HG02798 (cell line): ENCODE measurements at regions not wholly inside any gene's neighbourhood (a gene's known extent, or its start where the extent isn't known, plus 50 kb on each side); places are given as distances from the start of the nearest gene placed in this dataset.

Source experiments
- ATAC-seq: cut with Tn5 transposase; IDR thresholded peaks from one replicate; pipeline ENCODE4 v1.9.1; 2021; ENCODE audit warnings: mild to moderate bottlenecking; ENCODE audit not compliant: unreplicated experiment, poor library complexity

DNA sequence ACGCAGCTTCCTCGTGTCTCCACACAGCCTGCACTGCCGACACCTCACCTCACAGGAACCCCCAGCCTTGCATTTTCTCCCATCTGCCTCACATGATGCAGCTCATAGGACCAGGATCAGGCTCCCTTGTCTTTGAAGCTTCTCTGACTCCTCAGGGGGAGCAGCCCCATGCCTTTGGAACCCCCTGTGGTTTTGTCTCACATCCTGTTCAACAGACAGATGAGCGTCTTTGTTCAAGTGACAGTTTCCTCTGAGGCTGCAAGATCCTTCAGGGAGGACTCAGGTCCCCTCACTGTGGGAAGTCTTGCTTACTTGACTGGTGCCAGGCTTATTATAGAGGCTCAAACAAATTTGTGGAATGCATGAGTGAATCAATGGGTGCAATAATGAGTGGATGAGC is 667.1 kb downstream of the INHBA start:
- no peak for ATAC-seq

DNA sequence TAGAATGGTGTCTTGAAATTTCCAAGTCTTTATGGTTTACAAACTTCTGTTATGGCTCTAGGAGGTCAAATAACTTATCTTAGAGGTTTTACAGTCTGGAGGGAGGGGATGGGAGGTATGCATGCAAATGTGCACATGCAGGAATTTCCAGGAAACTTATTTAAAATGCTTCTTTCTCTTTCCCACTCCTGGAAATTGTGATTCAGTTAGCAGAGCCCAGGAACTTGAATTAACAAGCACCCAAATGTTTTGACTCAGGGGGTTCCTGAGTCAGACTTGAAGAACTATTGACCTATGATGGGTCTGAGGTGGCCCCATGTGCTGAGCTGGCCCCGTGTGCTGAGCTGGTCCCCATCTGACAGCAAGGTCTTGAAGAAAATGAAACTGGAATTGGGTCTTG is 669.4 kb downstream of the INHBA start:
- ATAC-seq, result no peak

DNA sequence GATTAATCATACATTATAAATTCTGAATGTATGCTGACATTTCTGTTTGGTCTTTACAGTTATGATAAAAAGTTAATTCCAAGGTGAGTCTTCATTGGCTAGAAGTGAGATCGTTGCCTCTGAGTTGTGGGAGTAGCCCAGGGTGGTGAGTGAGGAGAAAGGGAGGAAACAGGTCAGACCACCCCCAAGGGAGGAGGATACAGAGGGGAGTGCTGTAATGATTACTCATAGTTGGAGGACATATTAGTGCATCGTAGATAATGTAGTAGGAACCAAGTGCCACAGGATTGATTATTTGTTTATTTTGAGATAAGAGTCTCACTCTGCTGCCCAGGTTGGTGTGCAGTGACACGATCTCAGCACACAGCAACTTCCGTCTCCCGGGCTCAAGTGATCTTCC is 672.2 kb downstream of the INHBA start:
- ATAC-seq, result no peak

DNA sequence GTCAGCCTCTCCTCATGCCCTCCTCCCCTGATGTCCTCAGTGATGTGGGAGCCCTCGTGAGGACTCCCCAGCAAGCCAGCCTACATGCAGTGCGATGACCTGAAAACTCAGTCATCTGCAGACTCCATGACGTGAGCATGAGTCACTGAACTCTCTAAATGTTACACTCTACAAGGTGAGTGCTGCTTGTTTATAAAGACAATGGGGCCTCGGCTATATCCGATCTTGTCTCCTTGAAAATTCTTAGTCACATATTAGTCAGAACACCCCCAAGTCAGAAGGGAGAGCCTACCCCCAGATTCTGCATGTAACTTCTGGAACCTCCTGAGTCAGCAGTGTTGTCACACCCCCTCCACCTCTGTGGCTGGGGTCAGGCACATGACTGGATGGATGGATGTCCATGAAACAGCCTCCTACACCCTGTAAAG is 673.8 kb downstream of the INHBA start:
- ATAC-seq, result no peak

DNA sequence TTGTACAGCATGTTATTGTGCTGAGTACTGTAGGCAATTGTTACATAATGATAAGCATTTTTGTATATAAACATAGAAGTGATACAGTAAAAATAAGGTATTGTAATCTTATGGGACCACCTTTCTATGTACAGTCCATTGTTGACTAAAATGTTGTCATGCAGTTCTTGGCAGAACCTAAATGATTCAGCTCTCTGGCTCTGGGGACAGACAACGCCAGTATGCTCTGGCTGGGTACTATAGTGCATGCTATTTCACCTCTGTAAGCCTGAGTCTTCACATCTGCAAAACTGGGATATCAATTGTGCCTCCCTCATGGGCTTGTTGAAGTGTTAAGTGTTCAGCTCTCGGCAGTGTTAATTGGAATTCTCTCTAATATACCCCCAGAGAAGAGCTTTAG is 674.3 kb downstream of the INHBA start:
- no peak for ATAC-seq

DNA sequence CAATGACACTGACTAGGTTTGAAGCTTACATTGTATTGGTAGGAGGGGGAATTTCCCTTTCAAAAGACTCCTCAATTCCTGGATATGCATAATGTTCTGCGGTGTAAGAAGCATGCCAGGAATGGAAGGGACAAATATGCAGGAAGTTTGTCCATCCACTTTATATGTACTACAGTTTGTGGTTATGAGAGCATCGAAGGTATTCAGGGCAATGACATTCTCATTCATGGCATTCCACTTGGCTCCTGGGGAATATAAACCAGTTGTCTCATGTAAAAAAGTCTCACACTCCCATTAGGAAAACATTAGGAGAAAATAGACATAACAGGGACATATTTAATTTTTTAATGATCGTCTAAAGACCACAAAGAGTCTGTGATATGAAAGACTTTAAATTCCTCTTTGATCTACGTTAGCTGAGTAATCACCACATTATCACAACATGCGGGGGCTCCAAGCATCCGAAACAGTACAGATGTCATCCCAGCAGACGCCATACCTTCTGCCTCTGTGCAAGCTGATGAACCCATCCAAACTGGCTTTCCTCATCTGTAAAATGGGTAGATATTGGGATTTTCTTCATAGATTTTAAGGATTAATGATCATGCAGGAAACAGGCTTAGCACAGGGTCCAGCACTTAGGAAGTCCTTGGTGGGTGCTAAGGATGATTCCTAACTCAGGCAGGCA is 675.3 kb downstream of the INHBA start:
- ATAC-seq, result no peak

DNA sequence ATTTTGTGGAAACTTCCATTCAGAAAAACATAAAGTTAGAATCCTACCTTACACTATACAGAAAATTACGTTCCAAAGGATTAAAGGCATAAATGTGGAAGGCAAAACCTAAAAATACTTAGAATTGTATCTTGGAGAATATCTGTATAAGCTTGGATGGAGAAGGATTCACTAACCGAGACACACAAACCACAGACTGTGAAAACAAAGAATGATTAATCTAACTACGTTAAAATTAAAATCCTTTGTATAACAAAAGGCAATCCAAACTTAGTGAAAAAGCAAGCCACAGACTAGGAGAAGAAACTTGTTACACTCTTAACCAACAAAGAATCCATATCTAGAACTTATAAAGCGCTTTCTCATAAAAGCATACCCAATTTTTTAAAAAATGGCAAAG is 678.8 kb downstream of the INHBA start:
- no peak for ATAC-seq

DNA sequence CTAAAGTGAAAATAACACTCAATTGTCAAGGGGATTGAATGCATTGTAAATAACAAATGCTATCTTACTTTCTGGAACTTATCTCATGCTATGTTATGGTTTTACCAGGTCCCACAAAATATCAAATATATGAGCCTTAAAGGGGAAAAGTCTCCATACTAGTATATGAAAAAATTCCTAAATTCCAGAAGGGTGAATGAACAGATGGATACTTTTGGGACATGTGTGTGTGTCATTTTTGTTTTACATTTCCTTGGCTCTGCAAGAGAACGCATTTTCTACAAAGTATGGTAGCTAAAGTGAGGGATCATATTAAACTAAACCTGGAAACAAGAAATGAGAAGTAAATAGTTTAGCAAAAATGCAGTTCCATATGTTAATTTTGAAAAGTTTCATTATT is 682.8 kb downstream of the INHBA start:
- ATAC-seq, result no peak

DNA sequence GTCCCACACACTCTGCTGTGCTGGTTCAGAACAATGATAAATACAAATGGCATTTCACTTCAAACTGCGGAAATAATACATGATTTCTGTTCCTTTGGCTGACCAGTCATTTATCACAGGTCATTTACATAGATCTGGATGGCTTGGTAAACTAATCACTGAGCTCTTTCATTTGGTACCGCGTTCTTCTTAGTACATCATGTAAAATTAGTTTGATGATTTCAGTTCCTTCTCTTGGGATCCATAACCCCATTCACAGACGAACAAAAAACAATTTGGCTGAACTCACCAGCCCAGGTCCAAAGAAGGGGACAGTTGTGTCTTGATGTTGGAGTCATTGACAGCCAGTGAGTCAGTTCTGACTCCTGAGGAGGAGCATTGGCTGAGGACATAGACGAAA is 689.8 kb downstream of the INHBA start:
- ATAC-seq, result no peak

DNA sequence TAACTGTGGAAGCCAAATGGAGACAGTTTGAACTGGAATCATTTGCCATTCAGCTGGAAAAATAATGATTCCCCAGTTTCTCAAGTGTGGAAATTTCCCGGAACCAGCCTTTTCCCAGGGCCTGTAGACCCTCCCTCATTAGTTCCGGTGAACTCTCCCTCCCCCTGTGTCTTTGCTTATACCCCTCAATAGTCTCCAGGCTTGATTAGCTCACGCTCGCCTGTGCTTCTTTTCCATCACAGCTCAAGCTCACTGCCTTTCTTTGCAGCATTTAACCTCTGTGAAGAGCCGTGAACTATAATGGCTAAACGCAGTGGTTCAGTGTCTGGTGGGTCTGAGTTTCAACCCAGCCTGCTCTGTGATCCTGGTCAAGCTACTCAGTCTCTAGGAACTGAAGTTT is 690.8 kb downstream of the INHBA start:
- no peak for ATAC-seq

DNA sequence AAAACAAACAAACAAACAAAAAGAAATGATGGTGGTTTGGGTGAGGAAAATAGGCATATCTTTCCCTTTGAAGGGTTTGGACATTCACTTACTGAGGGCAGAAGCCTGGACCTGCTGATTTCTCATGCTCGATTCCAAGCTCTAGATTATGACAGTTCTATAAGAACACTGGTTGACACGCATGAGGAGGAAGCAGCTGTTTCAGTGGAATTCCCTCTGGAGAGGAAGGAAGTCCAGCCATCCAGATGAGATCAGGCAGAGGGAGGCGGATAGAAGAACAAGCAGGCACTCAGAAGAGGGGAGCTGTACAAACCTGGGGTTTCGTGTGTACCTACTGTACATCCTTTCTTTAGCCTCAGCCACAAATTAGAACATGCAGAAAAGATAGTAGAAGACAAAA is 691.9 kb downstream of the INHBA start:
- ATAC-seq, result no peak

DNA sequence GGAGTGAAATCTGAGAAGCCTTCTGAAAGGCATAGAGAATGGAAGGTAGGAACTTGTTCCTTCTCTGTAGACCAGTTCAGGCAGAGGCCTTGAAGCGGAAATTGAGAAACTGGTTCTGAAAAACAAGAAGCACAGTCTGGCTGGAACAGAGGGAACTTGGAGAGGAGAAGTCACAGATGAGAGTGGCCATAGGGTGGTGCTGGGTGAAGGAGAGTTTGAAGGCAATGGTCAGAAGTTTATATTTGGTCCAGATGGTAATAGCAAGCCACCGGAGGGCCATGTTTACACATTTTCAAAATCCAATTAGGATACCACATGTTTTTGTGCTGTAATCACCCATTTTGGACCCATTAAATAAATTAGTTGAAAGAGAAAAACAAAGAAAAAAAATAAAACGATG is 692.5 kb downstream of the INHBA start:
- ATAC-seq, result no peak

DNA sequence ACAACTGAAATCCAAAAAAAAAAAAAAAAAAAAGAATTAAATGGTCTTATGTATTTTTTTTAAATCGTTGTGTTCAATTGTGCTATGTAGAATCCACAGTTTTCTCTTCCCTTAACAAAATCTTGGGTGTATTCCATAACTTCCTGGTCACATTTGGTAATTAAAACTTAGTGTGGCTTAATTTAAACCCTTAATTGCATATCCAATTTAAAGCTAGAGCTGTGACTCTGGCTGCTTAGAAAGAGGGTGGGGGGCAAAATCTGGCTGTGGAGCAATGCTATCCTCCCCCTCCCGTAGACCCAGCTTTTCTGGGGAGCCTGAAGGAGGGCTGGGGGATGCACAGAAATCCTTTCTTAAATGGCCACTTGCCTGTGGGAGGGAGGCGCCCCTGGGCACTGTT is 695.1 kb downstream of the INHBA start:
- ATAC-seq, result no peak

DNA sequence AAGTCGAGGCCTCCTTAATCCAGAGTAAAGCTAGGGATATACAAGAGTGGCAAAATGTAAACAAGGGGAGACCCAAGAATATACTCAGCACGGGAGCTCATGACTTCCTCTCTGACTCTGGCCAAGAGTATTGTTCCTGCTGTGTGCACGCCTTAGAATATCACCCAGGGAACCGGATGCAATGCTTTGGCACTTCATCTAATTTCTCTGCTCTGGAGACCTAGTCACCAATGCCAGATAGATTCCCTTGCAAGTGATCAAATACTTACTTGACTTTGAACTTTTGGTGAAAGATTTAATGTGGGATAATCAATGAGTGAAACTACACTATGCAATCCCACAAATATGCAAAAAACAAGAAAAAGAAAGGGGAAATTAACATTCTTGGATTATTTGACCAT is 695.5 kb downstream of the INHBA start:
- ATAC-seq, result no peak

DNA sequence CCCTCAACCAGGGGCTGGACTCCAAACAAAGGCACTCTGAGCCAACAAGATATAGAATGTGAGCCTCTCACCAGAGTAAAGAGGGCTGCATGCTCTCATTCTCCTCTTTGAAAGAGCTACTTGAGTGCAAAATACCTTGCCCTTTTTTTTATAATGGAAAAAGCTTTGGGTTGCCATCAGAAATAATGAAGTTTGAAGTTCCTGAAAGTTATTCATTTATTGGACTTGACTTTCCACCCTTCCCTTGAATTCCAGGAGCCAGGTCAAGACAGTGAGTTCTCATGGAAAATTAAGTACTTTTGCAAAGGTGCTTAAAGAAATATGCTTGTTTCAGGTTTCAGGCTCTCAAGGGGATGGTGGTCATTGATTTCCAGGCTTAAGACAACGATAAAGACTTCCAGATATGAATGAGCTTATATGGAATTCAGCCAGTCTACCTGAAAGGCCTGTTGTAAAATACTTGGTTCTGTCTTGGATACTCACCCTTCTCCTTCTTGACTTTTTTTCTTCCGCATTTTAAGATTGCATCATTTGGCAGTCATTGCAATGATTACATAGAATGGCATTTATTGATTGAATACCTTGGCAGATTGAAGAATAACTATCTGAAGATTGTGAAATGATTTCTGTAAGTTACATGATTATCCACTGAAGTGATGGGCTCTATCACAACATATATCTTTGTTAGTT is 696.4 kb downstream of the INHBA start:
- no peak for ATAC-seq

DNA sequence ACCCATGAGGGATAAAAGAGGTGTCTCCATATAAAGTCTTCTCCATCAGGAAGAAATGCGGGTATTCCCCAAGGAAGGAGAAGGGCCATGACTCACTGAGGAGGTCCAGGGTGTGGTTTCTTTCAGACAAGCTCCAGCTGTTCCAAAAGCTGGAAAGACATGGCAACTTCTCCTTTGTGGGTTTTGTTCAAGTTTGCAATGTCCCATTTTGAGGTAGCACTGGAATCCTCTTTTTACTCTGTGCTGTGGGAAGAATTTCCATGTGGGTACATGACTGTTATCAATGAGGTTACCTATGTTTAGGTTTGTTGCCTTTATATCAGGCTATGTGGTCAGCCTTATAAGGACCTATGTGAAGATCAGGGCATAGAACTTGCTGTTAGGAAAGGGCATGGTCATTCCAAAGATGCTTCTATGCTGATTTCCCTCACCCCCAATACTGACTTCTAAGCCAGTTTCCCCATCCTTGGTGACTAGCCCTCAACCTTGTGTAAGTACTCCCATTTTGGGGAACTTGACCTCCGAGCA is 697.5 kb downstream of the INHBA start:
- ATAC-seq, result no peak

DNA sequence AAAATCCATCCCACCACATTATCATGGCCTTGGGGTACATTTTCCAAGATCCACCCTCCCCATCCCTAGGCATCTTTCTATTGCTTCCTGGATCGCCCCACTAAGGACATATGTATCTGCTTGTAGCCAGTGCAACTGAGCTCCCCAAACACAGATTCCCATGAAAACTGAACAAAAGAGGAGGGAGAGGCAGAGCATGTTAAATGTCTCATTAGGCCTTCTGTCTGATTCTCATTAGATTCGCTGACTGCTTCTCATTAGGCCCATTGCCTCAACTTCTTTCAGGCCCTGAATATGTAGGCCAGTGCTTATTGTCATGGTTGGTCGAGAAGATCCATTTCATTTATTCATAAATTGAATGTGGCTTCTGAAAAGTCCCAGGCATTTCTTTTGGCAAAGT is 698.9 kb downstream of the INHBA start:
- no peak for ATAC-seq

DNA sequence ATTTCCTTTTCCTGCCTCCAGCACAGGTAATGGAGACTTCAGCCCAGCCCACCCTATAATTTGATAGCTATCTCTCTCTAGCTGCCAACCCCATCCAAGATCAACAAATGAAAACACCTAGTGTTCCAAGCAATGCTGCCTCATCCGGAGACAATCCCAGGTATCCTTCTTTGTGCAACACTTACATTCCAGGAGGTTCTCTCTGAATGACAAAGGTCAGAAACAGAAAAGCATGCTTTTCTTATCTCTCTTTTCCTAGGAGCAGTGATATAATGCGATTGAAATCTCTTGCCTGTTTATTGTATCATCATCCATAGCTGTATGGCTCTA is 699.3 kb downstream of the INHBA start:
- no peak for ATAC-seq

DNA sequence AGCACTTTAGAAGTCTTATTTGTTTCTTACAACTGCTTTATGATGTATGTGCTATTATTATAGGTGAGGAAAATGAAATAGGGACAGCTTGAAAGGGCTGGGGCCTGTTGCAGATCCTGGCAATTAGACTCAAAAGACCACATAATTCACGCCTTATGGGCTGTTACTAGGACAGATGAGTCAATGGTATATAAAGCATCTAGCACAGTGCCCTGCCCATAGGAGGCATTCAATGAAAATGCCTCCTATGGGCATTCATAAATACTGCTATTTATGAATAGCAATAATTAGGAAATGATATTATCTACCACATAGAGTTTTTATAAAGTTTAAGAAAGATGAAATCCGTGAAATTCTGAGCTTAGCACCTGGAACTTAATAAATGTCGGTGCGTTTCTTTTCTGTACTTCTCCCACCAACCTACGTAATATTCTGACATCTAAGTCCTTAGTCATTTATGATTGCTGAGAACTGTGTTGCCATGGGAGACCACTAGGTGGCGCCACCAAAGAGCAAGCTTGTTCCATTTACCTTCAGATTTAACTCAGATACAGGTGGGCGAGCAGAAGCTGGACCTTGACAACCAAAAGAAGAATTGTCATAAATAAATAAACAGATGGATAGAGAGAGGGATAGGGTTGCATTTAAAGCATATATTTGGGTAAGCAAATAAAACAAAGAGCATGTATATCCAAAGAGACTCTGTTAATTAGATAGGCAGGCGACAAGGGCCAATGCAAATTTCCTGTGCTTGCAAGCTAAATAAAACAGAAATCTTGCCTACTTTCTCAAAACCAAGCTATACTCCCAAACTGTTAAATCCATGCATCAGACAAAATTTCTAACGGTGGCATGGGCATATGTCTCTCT is 699.9 kb downstream of the INHBA start:
- ATAC-seq, result peak; percentile 64

DNA sequence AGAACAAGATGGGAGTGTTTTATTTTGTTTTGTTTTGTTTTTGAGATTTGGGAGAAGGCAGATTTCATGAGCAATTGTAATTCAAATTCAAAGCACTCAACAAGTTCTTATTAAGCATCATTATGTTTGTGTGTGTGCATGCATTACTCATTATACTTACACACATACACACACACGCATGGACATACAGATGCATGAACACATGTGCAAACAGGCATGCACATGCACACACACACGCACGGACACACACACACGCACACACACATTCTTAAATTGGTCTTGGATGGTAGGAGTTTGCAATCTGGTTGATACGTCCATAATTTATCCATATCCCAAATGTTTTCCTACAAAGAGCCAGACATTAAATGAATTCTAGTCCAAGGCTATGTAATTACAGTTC is 702.8 kb downstream of the INHBA start:
- ATAC-seq, result no peak

DNA sequence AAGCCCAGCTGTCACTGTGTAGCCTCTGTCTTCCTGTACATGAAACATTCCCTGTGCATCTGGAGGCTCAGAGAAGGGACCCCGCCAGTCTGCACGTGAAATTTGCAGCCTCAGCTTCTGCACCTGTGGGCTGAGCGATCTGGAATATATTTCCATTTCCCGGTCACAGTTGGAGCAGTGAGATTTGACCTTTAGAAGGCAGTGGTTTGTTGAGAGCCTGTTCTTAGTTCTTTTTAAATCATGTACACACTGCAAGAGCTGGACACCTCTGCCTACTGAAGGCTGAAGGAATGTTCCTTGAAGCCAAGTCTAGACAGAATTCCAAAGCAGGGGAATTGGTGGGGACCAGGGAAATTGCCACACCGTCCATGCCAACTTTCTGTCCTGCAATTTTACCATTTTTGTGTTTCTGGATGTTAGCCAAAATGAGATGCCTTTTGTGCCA is 706.6 kb downstream of the INHBA start:
- no peak for ATAC-seq
